ENCODE measurements at regions not wholly inside any gene's neighbourhood (a gene's known extent, or its start where the extent isn't known, plus 50 kb on each side); places are given as distances from the start of the nearest gene placed in this dataset.
"Not testable (repeated sequence)": the region's sequence is repeated elsewhere in the genome, so short reads cannot be mapped to it uniquely, and the experiment has no call there.

DNA sequence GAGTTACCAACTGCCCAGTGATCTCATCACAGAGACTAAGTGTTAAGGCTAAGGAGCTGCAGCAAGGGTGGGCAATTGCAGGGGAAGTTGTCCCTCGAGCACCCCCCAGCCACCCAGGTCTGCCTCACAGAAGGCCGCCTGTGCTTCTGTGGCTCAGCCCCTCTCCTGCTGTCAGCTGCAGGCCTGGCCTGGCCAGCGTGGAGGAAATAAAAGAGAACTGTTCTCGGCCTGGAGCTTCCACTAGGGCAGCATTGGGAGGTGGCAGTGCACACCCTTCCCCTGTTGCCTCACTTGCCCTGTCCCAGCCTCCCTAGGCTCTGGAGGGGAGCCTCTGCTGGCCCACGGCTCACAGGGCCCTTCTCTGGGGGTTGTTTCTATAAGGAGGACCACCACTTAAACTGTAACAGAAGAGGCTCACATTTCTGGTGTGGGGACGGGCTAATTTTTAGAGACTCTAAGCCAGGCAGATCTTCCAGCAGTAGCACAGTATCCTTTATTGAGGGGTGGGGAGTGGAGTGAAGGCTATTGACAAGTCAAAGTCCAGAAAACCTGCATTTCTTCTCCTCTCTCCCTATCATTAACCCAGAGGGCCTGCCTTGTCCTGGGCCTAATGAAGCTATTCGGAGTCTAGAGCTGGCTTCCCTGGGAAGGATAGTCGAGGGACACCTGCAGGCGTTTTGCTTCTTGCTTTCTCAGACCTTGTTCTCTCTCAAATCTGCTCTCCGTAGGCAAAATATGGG is 75.6 kb upstream of the ADPGK start:
- Mint-ChIP-seq H3K27me3 (peaks cover 4% of the 10 kb centered on the region), H3K4me1 (no peaks in the 10 kb centered on the region), H3K36me3 (ENCODE audit: low read depth) (no peaks in the 10 kb centered on the region), H3K27ac (no peak overlapping the region), H3K4me3 (no peak overlapping the region), H3K9me3 (no peaks in the 10 kb centered on the region)
- intact Hi-C loops (cut with micrococcal nuclease) = no loop called here
- DNase-seq = no peak

DNA sequence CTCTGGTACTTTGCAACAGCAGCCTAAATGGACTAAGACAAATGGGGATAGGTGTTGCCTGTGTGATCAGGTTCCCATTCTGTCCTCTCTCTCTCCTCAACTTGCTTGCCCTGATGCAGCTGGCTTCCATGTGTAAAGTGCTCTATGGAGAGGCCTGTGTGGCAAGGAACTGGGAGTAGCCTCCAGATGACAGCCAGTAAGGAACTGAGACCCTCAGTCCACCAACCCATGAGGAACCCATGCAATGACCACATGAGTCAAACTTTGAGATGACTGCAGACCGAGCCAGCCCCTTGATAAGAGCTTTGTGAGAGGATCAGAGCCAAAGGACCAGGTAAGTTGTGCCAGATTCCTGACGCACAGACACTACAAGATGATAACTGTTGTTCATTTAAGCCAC is 74.6 kb upstream of the ADPGK start:
- no peak overlapping the region for H3K4me3 Mint-ChIP-seq
- no peak overlapping the region for H3K27ac Mint-ChIP-seq
- no peaks in the 10 kb centered on the region for H3K9me3 Mint-ChIP-seq
- intact Hi-C loops (cut with micrococcal nuclease) = no loop called here
- H3K27me3 Mint-ChIP-seq = peaks cover 9% of the 10 kb centered on the region
- no peaks in the 10 kb centered on the region for H3K36me3 Mint-ChIP-seq (ENCODE audit: low read depth)
- H3K4me1 Mint-ChIP-seq = no peaks in the 10 kb centered on the region
- no peak for DNase-seq

DNA sequence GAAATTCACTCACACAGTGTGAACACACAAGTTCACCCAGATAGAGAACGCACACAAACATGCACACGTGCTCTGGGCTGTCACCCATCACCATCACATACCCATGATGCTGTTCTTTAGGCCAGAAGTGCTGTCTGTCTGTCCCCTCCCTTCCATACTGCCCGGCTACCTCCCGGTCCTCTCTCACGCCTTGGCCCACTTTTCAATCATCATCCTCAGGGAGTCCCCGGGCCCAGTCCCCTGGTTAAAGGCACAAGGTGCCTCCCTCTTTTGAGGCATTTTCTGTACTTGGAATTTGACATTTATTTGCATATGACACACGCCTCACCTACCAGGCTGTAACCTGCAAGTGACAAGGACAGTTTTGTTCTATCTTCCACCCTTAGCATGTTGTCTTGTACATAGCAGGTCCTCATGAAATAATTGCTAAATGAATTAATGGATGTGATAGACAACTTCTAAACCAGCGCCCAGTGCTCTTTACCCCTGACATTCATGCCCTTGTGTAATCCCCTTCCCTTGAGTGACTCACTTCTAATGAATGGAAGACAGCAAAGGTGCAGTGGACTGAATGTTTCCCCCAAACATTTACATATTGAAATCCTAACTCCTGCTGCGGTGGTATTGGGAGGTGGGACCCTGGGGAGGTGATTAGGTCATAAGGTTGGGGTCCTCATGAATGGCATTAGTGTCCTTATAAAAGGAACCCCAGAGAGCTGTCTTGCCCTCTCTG is 73.9 kb upstream of the ADPGK start:
- H3K4me3 Mint-ChIP-seq = no peak overlapping the region
- DNase-seq = no peak
- no peaks in the 10 kb centered on the region for H3K9me3 Mint-ChIP-seq
- H3K27ac Mint-ChIP-seq = no peak overlapping the region
- H3K4me1 Mint-ChIP-seq = no peaks in the 10 kb centered on the region
- peaks cover 8% of the 10 kb centered on the region for H3K27me3 Mint-ChIP-seq
- no peaks in the 10 kb centered on the region for H3K36me3 Mint-ChIP-seq (ENCODE audit: low read depth)
- intact Hi-C loops (cut with micrococcal nuclease) = no loop called here

DNA sequence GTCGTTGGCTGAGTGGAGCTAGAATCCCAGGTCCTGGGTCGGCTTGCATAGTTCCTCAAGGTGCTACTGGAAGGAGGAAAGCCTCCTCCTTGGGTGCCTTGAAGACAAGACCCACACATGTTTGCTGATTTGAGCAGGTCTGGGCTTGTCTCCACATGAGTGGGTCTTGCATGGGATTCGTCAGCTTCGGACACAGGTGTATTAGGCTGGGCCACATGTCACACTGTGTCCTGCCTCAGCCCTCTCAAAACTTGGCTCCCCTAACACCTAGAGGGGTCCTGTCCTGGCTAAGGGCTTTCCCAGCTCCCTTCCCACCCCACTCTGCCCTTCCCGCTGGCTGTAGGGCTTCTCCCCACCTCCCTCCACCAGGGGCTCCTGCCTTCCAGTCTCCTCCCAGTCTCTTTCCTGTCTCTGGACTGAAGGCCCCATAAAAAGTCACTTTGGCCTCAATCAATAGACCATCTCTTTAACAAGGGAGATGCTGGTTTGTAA is 73.0 kb upstream of the ADPGK start:
- H3K4me3 Mint-ChIP-seq = no peak overlapping the region
- DNase-seq = no peak
- no peaks in the 10 kb centered on the region for H3K4me1 Mint-ChIP-seq
- H3K36me3 Mint-ChIP-seq (ENCODE audit: low read depth) = no peaks in the 10 kb centered on the region
- H3K9me3 Mint-ChIP-seq = no peaks in the 10 kb centered on the region
- no peak overlapping the region for H3K27ac Mint-ChIP-seq
- H3K27me3 Mint-ChIP-seq = peaks cover 7% of the 10 kb centered on the region
- intact Hi-C loops (cut with micrococcal nuclease) = no loop called here

DNA sequence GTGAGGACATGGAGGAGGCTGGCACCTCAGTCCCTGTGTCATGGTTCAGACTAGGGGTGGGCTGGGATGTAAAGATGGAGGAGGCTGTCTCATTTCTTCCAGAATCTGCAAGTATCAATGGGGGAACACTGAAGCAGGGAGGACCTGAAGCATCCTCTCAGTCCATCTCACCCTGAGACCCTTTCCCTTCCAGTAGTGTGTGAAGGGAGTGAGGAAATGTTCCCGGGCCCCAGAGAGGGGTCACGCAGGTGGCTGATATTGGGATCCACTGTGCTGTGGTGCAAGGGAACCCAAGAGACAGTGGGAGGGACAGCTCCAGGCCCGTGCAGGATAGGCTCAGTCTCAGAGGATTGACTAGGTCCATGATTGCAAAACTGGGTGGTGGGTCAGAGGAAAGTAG is 72.2 kb upstream of the ADPGK start:
- intact Hi-C loops (cut with micrococcal nuclease) = no loop called here
- no peaks in the 10 kb centered on the region for H3K4me1 Mint-ChIP-seq
- no peaks in the 10 kb centered on the region for H3K36me3 Mint-ChIP-seq (ENCODE audit: low read depth)

DNA sequence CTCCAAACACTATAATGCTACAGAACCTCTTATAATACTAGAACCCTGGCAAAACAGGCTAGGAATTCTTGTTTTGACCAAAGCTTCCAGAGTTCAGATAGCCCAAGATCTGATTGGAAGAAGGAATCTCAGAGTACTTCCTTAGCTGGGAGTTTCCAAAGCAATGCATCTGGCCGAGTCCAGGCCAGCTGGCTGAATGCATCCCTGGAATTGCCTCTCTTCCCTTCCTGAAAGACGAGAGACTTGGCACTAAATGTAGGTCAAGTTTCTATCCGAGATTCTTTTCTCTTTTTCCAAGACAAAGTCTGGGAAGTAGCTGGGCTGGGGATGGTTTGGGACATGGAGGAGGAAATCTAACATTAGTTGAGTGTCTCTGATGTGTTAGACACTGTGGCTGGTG is 68.7 kb upstream of the ADPGK start:
- no peak for DNase-seq
- H3K27ac Mint-ChIP-seq = no peak overlapping the region
- no peaks in the 10 kb centered on the region for H3K4me1 Mint-ChIP-seq
- intact Hi-C loops (cut with micrococcal nuclease) = no loop called here
- no peaks in the 10 kb centered on the region for H3K36me3 Mint-ChIP-seq (ENCODE audit: low read depth)
- no peak overlapping the region for H3K4me3 Mint-ChIP-seq
- peaks cover 20% of the 10 kb centered on the region for H3K27me3 Mint-ChIP-seq
- no peaks in the 10 kb centered on the region for H3K9me3 Mint-ChIP-seq

More for the DNA sequence above, 72.2 kb upstream of the ADPGK start:
- H3K9me3 Mint-ChIP-seq = no peaks in the 10 kb centered on the region
- no peak for DNase-seq
- H3K4me3 Mint-ChIP-seq = no peak overlapping the region
- no peak overlapping the region for H3K27ac Mint-ChIP-seq
- H3K27me3 Mint-ChIP-seq = peaks cover 7% of the 10 kb centered on the region

DNA sequence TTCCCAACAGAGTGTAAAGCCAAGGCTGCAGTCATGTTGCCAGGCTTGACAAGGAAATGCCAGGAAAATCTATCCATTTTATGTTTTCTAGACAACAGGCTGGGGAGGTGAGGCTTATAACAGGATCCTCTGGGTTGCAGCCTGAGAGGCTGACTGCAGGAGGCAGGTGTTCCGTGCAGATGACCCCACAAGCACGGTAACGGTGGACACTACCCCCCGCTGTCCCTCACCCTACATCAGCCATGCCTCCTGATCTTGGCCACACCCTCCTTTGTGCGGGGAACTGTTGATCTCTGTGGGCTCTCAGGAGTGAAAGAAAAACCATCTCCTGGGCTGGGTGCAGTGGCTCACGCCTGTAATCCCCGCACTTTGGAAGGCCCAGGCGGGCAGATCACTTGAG is 68.0 kb upstream of the ADPGK start:
- H3K27me3 Mint-ChIP-seq = peaks cover 20% of the 10 kb centered on the region
- no peaks in the 10 kb centered on the region for H3K36me3 Mint-ChIP-seq (ENCODE audit: low read depth)
- no peak for DNase-seq
- no peaks in the 10 kb centered on the region for H3K4me1 Mint-ChIP-seq
- H3K9me3 Mint-ChIP-seq = no peaks in the 10 kb centered on the region
- no peak overlapping the region for H3K4me3 Mint-ChIP-seq
- intact Hi-C loops (cut with micrococcal nuclease) = no loop called here
- no peak overlapping the region for H3K27ac Mint-ChIP-seq

DNA sequence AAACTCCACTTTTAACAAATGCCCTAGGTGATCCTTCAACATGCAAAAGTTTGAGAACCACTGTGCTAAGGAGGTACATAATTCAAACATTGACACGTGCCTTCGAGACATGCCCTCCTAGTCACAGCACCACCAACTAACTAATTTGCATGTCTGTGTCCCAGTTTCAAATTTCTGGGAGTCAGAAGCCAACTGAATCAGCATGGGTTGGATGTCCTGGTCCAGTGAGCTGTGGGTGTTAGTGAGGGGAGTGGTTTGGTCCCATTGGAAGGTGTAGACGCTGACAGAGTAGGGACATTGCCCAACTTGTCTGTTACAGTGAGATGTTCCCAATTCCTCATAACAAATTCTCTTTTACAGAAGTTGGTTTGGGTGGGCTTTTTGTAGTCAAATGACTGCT is 67.3 kb upstream of the ADPGK start:
- Mint-ChIP-seq H3K4me3 (no peak overlapping the region), H3K9me3 (no peaks in the 10 kb centered on the region), H3K36me3 (ENCODE audit: low read depth) (no peaks in the 10 kb centered on the region), H3K27me3 (peaks cover 27% of the 10 kb centered on the region), H3K27ac (no peak overlapping the region), H3K4me1 (no peaks in the 10 kb centered on the region)
- intact Hi-C loops (cut with micrococcal nuclease) = no loop called here
- DNase-seq = no peak

DNA sequence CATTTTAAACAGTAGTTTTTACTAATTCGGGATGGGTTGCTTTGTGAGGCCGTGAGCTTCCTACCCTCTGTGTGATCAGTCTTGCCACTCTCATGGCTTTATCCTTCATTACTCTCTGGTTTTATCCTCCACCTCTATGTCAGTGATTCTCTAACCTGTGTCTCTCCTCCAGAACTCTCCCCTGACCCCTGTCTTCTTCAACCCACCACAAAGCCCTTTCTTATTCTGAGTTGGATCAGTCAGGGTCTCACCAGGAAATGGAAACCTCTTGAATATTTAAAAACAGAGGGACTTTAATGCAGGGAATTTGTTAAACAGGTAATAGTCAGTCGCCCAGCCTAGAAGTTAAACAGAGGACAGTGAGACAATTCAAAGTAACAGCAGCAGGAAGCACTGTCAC is 64.2 kb upstream of the ADPGK start:
- Mint-ChIP-seq H3K4me3 (no peak overlapping the region), H3K4me1 (peaks cover 6% of the 10 kb centered on the region), H3K27me3 (peaks cover 25% of the 10 kb centered on the region), H3K36me3 (ENCODE audit: low read depth) (peaks cover 2% of the 10 kb centered on the region), H3K27ac (no peak overlapping the region), H3K9me3 (peaks cover 6% of the 10 kb centered on the region)
- DNase-seq = no peak
- intact Hi-C loops (cut with micrococcal nuclease) = no loop called here

DNA sequence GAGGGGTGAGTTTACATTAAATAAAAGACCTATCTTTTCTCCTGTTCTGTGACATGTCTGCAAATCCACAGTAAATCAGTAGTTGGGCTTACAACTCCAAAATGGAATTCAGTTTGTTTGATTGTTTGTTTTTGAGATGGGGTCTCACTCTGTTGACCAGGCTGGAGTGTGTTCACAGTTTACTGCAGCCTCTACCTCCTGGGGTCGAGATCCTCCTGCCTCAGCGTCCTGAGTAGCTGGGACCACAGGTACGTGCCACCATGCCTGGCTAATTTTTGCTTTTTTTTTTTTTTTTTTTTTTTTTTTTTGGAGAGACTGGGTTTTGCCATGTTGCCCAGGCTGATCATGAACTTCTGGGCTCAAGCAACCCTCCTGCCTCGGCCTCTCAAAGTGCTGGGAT is 63.5 kb upstream of the ADPGK start:
- H3K27me3 Mint-ChIP-seq = peaks cover 28% of the 10 kb centered on the region
- H3K36me3 Mint-ChIP-seq (ENCODE audit: low read depth) = peaks cover 2% of the 10 kb centered on the region
- no peak for DNase-seq
- H3K4me3 Mint-ChIP-seq = no peak overlapping the region
- H3K27ac Mint-ChIP-seq = no peak overlapping the region
- H3K9me3 Mint-ChIP-seq = peaks cover 6% of the 10 kb centered on the region
- H3K4me1 Mint-ChIP-seq = peaks cover 6% of the 10 kb centered on the region
- intact Hi-C loops (cut with micrococcal nuclease) = no loop called here

DNA sequence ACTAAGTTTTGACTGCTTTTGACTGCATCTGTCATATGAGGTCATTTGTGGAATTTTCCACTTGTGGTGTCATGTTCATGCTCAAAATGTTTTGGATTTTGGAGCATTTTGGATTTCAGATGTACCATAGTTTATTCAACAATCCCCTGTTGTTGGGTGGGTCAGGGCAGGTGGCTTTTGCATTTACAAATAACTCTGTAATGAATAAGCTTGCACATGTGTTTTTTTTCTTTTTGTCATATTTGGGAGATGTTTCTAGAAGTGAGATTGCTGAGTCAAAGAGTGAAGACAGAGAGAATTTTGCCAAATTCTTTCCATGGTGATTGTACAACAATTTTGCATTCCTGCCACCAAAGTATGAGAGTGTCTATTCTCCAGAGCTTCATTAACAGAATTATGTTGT is 62.4 kb upstream of the ADPGK start:
- H3K4me1 Mint-ChIP-seq = peaks cover 6% of the 10 kb centered on the region
- no peak for DNase-seq
- intact Hi-C loops (cut with micrococcal nuclease) = no loop called here
- H3K36me3 Mint-ChIP-seq (ENCODE audit: low read depth) = peaks cover 2% of the 10 kb centered on the region
- H3K4me3 Mint-ChIP-seq = no peak overlapping the region
- H3K27ac Mint-ChIP-seq = no peak overlapping the region
- H3K9me3 Mint-ChIP-seq = peaks cover 6% of the 10 kb centered on the region
- H3K27me3 Mint-ChIP-seq = peaks cover 32% of the 10 kb centered on the region

DNA sequence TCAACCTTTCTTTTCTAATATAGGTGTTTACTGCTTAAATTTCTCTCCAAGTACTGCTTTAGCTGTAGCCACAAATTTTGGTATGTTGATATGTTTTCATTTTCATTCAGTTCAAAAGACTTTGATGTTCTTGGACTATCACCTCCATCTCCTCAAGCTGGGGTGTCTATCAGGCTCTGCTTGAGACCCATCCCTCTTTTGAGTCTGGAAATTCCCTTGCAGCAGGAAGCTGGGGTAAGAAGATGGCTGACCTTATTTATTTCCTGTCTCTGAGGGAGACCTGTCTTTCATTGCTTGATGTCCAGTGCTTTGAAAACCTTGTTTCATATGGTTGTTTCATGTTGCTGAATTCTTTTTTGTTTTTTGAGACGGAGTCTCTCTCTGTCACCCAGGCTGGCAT is 60.5 kb upstream of the ADPGK start:
- Mint-ChIP-seq H3K9me3 (peaks cover 6% of the 10 kb centered on the region), H3K4me3 (no peak overlapping the region), H3K27me3 (peaks cover 36% of the 10 kb centered on the region), H3K36me3 (ENCODE audit: low read depth) (peaks cover 2% of the 10 kb centered on the region), H3K27ac (no peak overlapping the region), H3K4me1 (peaks cover 6% of the 10 kb centered on the region)
- DNase-seq = peak; percentile 60
- intact Hi-C loops (cut with micrococcal nuclease) = no loop called here

DNA sequence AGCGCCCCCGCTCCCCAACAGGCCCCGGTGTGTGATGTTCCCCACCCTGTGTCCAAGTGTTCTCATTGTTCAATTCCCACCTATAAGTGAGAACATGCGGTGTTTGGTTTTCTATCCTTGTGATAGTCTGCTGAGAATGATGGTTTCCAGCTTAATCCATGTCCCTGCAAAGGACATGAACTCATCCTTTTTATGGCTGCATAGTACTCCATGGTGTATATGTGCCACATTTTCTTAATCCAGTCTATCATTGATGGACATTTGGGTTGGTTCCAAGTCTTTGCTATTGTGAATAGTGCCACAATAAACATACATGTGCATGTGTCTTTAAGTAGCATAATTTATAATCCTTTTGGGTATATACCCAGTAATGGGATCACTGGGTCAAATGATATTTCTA is 59.8 kb upstream of the ADPGK start:
- H3K9me3 Mint-ChIP-seq; H3K4me1 Mint-ChIP-seq; H3K36me3 Mint-ChIP-seq (ENCODE audit: low read depth); H3K27ac Mint-ChIP-seq; intact Hi-C loops (cut with micrococcal nuclease); DNase-seq; H3K4me3 Mint-ChIP-seq: not testable (repeated sequence)
- H3K27me3 Mint-ChIP-seq = peaks cover 33% of the 10 kb centered on the region

DNA sequence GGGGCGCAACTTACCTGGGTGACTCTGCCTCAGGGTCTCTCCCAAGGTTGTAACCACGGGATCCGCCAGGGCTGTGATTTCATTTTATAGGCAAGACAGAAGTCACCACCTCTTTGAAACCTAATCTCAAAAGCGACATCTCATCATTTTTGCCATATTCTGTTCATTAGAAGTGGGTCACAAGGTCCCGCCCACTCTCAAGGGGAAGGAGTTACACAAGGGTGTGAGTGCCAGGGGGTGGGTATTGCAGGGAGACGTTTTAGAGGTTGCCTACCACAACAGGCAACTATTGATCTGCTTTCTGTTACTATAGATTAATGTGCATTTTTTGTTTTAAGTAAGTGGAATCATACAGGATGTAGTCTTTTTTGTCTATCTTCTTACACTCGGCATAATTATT is 56.6 kb upstream of the ADPGK start:
- intact Hi-C loops (cut with micrococcal nuclease) = no loop called here
- H3K27ac Mint-ChIP-seq = no peak overlapping the region
- peaks cover 6% of the 10 kb centered on the region for H3K9me3 Mint-ChIP-seq
- H3K4me1 Mint-ChIP-seq = peaks cover 6% of the 10 kb centered on the region
- DNase-seq = no peak
- peaks cover 2% of the 10 kb centered on the region for H3K36me3 Mint-ChIP-seq (ENCODE audit: low read depth)
- peaks cover 21% of the 10 kb centered on the region for H3K27me3 Mint-ChIP-seq
- no peak overlapping the region for H3K4me3 Mint-ChIP-seq
